ENCODE measurements at regions not wholly inside any gene's neighbourhood (a gene's known extent, or its start where the extent isn't known, plus 50 kb on each side); places are given as distances from the start of the nearest gene placed in this dataset.

GRCh38 chr11:92475819-92476218, 251.2 kb downstream of the FAT3 start:
- H3K4me3 Mint-ChIP-seq (ENCODE audit: unreplicated experiment), result no peak overlapping the region
- intact Hi-C loops (cut with micrococcal nuclease), result no loop called here
- CTCF ChIA-PET, result interaction anchor here (0.7 kb wide), 2 partner anchors 141 to 294 kb away, joined by 3 to 7 read pairs; no protein-coding TSS in a partner anchor
- DNase-seq (ENCODE audit: unreplicated experiment), result no peak
- no peaks in the 10 kb centered on the region for H3K27me3 Mint-ChIP-seq (ENCODE audit: insufficient read depth, unreplicated experiment)
- POLR2A ChIA-PET, result interaction anchor here (0.6 kb wide), 1 partner anchor 608 kb away, joined by 3 read pairs; no protein-coding TSS in a partner anchor
- no TSS peak for BruUV-seq (replicated peaks)
- H3K27ac Mint-ChIP-seq (ENCODE audit: low read depth, unreplicated experiment), result no peak overlapping the region
- H3K4me1 Mint-ChIP-seq (ENCODE audit: insufficient read depth, unreplicated experiment), result peaks cover 18% of the 10 kb centered on the region
- H3K36me3 Mint-ChIP-seq (ENCODE audit: insufficient read depth, unreplicated experiment), result no peaks in the 10 kb centered on the region
- no peaks in the 10 kb centered on the region for H3K9me3 Mint-ChIP-seq (ENCODE audit: unreplicated experiment)
- TF ChIP-seq, protein P1, sequence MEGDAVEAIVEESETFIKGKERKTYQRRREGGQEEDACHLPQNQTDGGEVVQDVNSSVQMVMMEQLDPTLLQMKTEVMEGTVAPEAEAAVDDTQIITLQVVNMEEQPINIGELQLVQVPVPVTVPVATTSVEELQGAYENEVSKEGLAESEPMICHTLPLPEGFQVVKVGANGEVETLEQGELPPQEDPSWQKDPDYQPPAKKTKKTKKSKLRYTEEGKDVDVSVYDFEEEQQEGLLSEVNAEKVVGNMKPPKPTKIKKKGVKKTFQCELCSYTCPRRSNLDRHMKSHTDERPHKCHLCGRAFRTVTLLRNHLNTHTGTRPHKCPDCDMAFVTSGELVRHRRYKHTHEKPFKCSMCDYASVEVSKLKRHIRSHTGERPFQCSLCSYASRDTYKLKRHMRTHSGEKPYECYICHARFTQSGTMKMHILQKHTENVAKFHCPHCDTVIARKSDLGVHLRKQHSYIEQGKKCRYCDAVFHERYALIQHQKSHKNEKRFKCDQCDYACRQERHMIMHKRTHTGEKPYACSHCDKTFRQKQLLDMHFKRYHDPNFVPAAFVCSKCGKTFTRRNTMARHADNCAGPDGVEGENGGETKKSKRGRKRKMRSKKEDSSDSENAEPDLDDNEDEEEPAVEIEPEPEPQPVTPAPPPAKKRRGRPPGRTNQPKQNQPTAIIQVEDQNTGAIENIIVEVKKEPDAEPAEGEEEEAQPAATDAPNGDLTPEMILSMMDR (IDR thresholded peaks at IDR 0.05; ENCODE audit: unreplicated experiment), result no peak

DNA sequence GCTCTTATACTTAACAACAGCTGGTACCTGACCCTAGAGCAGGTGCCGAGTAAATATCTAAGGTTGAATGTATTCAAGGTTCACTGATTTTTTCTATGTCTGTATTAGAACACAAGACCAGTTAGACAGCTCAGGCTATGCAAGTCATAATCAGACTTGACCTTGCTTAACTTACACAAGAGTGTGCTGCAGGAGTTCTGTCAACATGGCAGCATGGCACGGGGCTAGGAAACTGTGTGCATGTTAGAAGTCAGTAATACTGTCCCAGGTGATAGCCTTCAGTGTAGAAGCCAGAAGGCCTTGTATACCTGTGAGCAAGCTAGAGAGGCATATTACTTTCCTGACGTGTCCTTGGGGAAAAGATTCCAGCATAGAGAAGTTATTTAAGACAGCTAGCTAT, 253.1 kb downstream of the FAT3 start:
- DNase-seq (ENCODE audit: unreplicated experiment), result no peak
- ChIA-PET CTCF (no interaction called here), POLR2A (interaction anchor here (0.7 to 1.3 kb wide), 3 partner anchors 8 to 21 kb away, joined by 3 read pairs; no protein-coding TSS in a partner anchor)
- Mint-ChIP-seq H3K9me3 (ENCODE audit: unreplicated experiment) (no peaks in the 10 kb centered on the region), H3K27ac (ENCODE audit: low read depth, unreplicated experiment) (no peak overlapping the region), H3K27me3 (ENCODE audit: insufficient read depth, unreplicated experiment) (no peaks in the 10 kb centered on the region), H3K4me1 (ENCODE audit: insufficient read depth, unreplicated experiment) (peaks cover 18% of the 10 kb centered on the region), H3K4me3 (ENCODE audit: unreplicated experiment) (no peak overlapping the region), H3K36me3 (ENCODE audit: insufficient read depth, unreplicated experiment) (no peaks in the 10 kb centered on the region)
- intact Hi-C loops (cut with micrococcal nuclease), result no loop called here
- no TSS peak for BruUV-seq (replicated peaks)
- TF ChIP-seq, protein P1 (IDR thresholded peaks at IDR 0.05; ENCODE audit: unreplicated experiment), result no peak

DNA sequence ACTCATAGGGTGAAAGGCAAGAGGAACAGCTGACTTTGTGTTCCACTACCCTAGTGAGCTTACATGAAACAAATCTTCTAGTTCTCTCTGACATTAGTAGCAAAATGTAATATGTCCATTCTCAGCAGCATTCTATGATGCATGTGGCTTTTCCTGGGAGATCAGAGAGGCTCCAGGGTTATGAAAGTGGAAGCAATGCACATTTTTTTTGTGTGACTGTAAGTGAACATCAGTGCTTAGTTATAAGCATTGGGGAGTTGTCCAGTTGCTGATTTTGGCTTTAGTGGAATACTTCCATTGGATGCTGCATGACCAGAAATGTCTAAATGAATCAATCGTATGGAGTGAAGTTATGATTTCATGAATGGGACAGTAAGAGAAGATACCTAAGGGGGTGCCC, 255.9 kb downstream of the FAT3 start:
- no peak overlapping the region for H3K27ac Mint-ChIP-seq (ENCODE audit: low read depth, unreplicated experiment)
- no TSS peak for BruUV-seq (replicated peaks)

GRCh38 chr11:92482492-92483060, 258.0 kb downstream of the FAT3 start:
- ChIA-PET CTCF (interaction anchor here (0.7 kb wide), 1 partner anchor 31 kb away, joined by 4 read pairs; no protein-coding TSS in a partner anchor), POLR2A (no interaction called here)
- Mint-ChIP-seq H3K4me1 (ENCODE audit: insufficient read depth, unreplicated experiment) (no peaks in the 10 kb centered on the region), H3K27ac (ENCODE audit: low read depth, unreplicated experiment) (no peak overlapping the region), H3K36me3 (ENCODE audit: insufficient read depth, unreplicated experiment) (no peaks in the 10 kb centered on the region), H3K9me3 (ENCODE audit: unreplicated experiment) (no peaks in the 10 kb centered on the region), H3K4me3 (ENCODE audit: unreplicated experiment) (no peak overlapping the region), H3K27me3 (ENCODE audit: insufficient read depth, unreplicated experiment) (no peaks in the 10 kb centered on the region)
- intact Hi-C loops (cut with micrococcal nuclease), result no loop called here
- no TSS peak for BruUV-seq (replicated peaks)
- TF ChIP-seq, protein P1 (IDR thresholded peaks at IDR 0.05; ENCODE audit: unreplicated experiment), result no peak
- DNase-seq (ENCODE audit: unreplicated experiment), result no peak

More for the DNA sequence above, 255.9 kb downstream of the FAT3 start:
- intact Hi-C loops (cut with micrococcal nuclease), result no loop called here
- Mint-ChIP-seq H3K4me3 (ENCODE audit: unreplicated experiment) (no peak overlapping the region), H3K36me3 (ENCODE audit: insufficient read depth, unreplicated experiment) (no peaks in the 10 kb centered on the region), H3K27me3 (ENCODE audit: insufficient read depth, unreplicated experiment) (no peaks in the 10 kb centered on the region), H3K9me3 (ENCODE audit: unreplicated experiment) (no peaks in the 10 kb centered on the region), H3K4me1 (ENCODE audit: insufficient read depth, unreplicated experiment) (no peaks in the 10 kb centered on the region)
- DNase-seq (ENCODE audit: unreplicated experiment), result no peak
- TF ChIP-seq, protein P1 (IDR thresholded peaks at IDR 0.05; ENCODE audit: unreplicated experiment), result no peak
- ChIA-PET POLR2A (no interaction called here), CTCF (interaction anchor here (0.5 to 0.8 kb wide), 2 partner anchors 33 to 358 kb away, joined by 3 read pairs; no protein-coding TSS in a partner anchor)
